ENCODE measurements at regions not wholly inside any gene's neighbourhood (a gene's known extent, or its start where the extent isn't known, plus 50 kb on each side); places are given as distances from the start of the nearest gene placed in this dataset.
"Not testable (repeated sequence)": the region's sequence is repeated elsewhere in the genome, so short reads cannot be mapped to it uniquely, and the experiment has no call there.

DNA sequence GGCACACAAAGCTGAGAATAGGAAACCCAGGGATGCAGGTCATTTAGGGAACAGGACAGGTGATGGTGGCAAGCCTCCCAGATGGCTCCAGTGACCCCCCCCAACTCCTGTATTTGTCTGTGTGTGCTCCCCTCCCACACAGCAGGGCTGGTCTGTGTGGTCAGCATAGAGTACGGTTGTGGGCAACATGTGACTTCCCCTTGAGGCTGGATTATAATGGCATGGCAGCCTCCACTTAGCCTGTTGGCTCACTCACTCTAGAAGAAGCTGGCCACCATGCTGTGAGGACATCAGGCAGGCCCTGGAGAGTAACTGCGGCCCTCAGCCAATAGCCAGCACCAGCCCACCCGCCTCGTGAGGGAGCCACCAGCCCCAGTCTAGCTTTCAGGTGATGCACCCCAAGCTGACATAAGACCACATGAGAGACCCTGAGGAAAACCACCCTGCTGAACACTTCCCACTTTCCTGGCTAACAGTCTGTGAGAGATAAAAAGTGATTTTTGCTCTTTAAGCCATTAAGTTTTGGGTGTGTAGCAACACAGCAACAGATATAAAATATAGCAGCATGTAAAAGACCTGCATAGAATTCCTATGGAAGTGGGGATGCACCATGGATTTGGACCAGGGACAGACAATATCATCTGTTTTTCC lies 151.3 kb downstream of the LAT start:
- DNase-seq (ENCODE audit: low read depth in 1 of 2, low spot score in 1 of 2), result not testable (repeated sequence)

DNA sequence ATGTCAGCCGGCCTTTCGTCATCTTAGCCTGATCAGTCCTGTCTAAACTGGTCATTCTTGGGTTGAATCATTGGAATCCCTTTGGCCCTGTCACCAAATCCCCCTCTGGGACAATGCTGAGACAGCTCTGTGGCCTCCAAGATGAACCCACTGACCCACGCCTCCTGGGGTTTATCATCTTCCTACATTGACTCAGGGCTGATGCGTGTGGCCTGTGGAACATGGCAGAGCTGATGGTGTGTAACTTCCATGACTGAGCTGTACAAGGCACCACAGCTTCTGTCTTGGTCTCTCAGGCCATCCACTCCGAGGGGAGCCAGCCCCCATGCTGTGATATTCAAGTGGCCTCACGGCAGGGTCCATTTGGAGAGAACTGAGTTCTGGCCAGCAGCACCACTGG lies 150.2 kb downstream of the LAT start:
- not testable (repeated sequence) for DNase-seq (ENCODE audit: low read depth in 1 of 2, low spot score in 1 of 2)

DNA sequence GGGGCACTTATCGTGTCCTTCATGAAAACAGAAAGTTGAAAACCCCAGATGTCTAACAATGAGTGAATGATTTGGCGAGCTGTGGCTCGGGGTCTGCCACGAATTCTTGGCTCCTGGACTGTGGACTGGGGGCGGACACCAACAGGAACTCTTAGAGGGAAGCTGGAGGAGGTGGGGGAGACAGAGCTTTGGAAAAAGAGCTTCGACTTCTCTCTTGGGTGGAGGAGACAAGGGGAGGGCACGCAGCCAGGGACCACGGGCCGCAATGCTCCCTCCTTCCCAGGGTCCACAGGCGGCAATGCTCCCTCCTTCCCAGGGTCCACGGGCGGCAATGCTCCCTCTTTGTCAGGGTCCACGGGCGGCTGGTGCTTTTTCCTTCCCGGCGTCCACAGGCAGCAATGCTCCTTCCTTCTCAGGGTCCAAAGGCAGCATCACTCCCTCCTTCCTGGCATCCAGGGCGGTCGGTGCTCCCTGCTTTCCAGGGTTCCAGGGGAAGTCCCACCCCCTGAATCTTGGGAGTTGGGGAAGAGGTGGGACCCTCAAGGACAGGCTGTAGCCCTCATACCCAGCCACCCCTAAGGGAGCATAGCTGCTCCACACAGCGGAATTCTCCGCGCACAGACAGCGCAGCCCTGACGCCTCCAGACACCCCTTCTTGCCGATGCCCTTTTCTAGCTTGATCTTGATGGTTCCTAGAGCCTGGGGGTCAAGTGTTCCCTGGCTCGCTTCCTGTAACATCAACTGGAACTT lies 149.0 kb downstream of the LAT start:
- DNase-seq (ENCODE audit: low read depth in 1 of 2, low spot score in 1 of 2), result not testable (repeated sequence)

DNA sequence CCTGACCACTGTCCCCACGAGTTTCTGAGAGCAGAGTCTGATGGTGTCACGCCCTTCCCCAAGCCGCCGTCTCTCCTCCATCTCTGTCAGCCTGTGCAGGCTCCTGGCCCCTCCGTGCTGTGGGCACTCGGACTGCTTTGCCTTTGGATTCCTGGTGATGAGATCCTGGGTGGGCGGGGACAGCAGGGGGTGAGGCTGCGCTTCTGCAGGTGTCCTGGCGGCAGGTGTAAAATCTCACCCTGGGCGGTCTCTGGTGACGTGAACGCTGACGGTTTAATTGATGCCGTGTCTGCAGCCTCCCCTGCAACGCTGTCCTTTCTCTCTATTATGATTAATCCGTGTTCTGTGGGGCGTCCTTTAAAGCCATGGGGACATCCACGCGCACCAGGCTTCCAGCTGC lies 148.0 kb downstream of the LAT start:
- not testable (repeated sequence) for DNase-seq (ENCODE audit: low read depth in 1 of 2, low spot score in 1 of 2)

DNA sequence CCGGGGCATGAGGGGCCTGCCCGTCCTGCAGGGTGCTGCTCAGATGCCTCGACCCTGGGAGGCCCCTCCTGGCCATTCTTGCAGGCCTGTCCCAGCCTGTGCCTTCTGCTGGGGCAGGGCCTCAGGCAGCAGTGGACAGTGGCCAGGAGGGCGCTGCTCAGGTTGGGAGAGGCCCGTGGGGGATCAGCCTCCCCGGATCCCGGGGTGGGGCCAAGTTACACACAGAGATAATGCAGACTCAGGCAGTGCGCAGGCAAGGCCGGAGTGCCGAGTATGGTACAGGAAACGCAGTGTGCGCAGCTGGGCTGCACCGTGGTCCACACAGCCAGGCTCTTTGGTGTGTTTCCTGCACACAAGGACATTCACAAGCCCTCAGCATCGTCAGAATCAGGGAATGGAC lies 147.6 kb downstream of the LAT start:
- not testable (repeated sequence) for DNase-seq (ENCODE audit: low read depth in 1 of 2, low spot score in 1 of 2)

DNA sequence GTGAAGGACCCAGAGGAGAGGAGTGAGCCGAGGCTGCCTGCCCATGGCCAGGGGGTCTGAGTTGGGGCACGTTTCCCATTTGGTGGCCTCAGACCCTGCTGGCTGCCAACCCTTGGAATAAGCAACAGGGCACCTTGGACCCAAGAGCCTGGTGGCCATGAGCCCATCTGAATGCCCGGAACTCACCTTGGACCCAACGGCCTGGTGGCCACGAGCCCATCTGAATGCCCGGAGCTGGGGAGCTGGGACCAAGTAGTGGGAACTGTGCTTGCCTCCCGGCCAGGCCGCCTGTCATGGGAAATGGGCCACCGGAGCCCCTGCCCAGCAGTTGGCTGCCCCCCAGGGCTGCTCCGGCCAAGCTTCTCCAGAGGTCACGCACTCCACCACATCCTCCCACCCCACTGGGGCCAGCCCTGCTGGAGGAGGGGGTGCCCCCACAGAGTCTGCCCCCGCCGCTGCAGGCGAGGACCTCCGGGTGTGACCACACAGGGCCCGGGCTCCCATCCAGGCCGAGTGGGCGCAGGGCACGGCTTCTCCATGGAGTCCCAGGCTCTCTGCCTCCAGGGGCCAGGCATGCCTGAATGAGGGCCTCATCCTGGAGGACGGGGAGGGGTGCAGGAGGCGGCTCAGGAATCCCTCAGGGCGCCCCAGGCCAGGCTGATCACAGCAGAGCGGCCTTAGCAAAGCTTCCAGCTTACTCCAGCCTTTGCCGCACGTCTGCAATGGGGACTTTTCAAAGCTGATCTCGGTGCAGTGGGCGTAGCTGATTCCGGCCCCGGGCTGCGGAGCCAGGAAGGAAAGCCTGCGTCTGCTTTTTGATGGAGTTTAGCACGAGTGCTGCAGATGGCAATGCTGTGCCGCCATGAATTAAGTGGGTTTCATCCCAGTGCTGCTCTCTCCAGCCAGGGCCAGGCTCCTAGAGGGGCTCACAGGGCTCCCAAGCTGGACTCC lies 146.3 kb downstream of the LAT start:
- DNase-seq (ENCODE audit: low read depth in 1 of 2, low spot score in 1 of 2), result not testable (repeated sequence)

DNA sequence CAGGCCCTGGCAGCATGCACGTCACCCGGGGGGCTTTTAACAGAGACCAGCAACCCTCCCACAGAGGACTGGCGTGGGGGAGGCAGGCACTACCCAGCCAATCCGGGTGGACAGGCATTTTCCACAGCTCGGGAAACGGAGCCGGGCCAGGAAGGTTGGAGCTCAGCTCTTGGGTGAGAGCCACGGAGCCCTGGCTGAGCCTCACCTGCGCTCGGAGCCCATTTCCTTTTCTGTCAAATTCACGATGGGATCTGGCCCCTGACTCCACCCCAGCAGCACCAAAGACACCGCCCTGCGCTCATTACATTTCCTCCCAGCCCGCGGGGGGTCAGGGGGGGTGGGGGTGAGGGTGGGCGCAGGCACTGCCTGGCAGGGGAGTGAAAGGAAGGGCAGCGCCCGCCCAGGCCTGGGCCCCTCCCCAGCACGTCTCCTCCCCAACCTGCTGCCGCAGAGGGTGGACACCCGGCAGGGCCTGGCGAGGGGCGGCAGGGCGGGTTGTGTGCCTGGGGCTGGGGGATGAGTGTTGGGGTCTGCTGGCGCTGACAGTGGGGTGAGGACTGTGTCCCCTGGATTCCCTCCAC lies 145.4 kb downstream of the LAT start:
- DNase-seq (ENCODE audit: low read depth in 1 of 2, low spot score in 1 of 2), result not testable (repeated sequence)

DNA sequence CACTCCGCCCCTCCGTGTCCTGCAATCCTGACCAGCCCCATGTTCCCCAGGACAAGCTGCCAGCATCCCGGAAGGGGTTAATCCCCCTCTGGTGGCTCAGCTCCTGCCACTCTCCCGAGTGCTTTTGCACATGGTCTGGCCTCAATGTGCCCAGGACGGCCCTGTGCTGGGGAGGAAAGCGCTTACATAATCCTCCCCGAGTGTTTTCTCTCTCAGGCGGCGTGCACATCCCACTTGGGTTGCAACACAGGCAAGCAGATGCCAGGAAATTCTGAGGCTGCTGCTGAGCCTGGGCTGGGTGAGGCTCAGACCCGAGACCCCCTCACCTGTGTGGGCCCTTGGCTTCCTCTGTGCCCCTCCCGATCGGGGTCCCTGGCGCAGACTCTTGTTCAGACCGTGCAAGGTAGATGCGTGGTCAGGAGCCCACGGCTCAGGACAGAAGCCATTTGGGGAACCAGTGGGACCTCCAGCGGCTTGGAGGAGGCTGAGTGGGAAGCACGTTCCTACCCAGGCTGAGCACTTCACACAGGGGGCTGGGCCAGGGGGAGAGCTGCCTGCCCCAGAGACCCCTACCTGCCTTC lies 144.7 kb downstream of the LAT start:
- not testable (repeated sequence) for DNase-seq (ENCODE audit: low read depth in 1 of 2, low spot score in 1 of 2)

DNA sequence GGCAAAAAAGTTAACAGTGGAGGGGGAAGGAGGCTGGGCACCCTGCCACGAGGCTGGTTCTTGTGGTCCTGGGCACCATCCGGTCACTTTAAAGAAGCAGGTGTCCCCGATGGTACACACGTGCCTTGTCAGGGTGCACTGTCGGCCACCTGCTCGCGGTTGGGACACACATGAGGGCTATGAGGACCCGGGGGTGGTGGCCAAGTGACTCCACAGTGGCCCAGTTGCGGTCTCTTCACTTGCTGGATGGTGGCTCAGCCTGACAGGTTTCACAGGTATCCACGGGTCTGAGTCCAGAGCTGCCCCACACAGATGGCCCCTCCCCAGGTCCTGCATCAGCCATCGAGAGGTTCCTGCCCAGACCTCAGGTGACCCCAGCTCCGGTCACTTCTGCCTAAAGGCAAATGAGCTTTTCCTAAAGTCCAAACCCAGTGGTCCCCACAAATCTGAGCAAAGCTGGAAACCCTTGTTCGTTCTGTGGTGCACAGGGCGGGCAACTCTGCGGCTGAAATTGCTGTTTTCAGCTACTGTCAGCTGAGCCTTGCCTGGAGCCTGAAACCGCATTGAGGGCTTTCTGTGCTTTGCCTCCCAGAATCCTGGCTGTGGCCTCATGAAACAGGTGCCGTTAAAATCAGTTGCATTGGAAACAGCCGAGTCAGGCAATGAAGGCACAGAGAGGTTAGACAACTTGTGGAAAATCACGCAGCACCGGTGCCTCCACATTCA lies 144.0 kb downstream of the LAT start:
- not testable (repeated sequence) for DNase-seq (ENCODE audit: low read depth in 1 of 2, low spot score in 1 of 2)

DNA sequence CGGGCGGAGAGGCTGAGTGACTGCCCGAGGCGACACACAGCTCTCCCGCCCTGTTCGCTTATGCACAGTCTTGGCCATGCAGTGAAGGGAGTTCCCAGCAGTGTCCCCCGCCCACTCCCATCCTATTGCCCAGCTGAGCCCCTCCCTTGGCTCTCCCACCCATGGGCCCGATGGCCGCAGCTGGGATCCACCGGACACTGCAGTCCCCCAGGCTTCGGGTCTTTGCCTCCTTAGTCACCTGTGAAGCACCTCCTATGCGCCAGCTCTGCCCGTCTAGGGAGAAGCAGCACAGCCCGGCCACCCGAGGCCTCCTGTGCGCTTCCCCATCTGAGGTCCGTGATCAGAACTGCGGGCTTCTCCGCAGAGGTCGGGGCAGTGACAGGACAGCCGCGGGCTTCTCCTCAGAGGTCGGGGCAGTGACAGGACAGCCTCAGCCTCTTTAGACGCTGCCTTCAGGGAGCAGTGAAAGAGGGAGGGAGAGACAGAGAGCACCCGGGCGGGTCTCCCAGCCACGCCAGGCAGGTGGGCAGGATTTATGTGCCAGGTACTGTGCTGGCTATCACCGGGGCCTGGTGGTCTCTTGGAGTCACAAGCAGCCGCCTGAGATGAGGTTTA lies 143.1 kb downstream of the LAT start:
- not testable (repeated sequence) for DNase-seq (ENCODE audit: low read depth in 1 of 2, low spot score in 1 of 2)

DNA sequence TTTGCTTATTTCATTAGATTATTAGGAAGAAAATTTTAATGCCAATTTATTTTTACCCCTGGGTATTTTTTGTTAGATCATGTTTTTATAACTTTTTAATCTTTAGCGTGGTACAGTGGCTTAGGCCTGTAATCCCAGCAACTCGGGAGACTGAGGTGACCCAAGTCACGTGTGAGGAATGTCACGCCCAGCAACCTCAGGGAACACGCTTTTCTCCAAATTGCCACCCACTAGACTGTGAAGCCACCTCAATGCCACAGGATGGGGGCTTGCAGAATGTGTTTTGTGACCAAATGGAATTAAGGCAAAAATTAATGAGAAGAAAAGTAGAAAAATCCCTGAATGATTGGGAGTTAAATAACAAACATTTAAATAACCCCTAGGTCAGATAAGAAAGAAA lies 141.8 kb downstream of the LAT start:
- no peak for DNase-seq (ENCODE audit: low read depth in 1 of 2, low spot score in 1 of 2)

DNA sequence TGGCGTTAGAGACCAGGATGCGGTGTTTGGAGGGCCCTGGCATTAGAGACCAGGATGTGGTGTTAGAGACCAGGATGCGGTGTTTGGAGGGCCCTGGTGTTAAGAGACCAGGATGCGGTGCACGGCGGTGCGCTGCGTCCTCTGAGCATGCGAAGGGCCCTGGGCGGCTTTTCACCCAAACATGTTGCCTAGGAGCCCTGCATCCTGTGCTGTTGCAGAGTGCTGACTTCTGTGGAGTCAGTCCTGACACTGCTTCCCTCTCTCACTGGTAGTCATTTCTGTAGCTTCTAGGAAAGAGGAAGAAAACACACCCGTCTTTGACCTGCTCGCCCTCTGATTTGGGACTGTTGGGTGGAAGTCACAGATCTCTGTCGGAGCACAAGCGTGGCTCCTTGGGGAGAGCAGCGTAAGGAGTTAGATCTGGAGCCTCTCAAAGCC lies 141.2 kb downstream of the LAT start:
- DNase-seq (ENCODE audit: low read depth in 1 of 2, low spot score in 1 of 2), result no peak

DNA sequence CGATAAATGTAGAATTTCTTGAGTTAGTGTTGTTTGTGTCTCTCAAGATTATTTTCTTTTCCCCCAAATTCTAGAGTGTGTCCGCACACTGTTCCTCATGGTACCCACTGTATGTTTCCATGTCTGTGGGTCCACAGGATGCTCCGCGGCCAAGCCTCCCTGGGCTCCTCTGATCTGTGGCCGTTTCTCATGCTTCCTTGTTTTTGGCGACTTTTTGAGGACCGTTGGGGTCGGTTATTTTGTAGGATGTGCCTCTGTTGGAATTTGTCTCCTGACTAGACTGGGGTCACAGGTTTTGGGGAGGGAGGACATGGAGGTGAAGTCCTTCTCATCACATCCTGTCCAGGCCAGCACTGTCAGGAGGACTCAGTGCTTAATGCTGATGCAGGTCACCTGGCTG lies 140.0 kb downstream of the LAT start:
- DNase-seq (ENCODE audit: low read depth in 1 of 2, low spot score in 1 of 2), result no peak

DNA sequence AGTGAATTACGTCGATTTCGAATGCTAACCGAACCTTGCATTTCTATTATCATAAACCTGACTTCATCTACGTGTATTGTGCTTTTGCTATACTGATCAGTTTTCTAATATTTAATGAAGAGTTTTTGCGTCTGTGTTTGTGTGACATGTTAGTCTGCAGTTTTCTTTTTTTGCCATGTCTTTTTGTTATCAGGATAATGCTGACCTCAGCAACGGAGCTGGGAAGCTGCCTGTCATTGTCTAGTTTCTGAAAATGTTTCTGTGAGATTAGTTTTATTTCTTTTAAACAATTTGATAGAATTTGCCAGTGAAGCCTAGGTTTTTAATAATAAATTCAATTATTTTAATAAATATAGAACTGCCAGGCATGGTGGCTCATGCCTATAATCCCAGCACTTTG lies 139.3 kb downstream of the LAT start:
- not testable (repeated sequence) for DNase-seq (ENCODE audit: low read depth in 1 of 2, low spot score in 1 of 2)

DNA sequence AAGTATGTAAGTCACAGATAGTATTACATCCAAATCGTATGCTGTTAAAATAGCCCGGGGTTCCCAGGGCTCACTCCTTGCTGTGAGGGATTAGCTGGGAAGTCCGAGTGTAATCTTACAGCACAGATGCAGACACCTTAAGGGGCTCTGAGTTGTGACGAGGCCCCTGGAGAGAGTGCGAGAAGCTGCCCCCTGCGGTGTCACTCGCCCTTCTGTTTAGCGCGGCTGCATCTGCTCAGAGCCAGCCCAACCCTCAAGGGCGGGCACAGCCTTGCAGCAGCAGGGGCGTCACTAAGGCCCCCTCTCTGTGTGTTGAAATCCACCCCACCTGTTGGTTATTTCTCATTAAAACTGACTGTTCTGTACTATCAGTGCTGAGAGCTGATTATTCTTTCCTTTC lies 135.8 kb downstream of the LAT start:
- DNase-seq (ENCODE audit: low read depth in 1 of 2, low spot score in 1 of 2), result not testable (repeated sequence)

DNA sequence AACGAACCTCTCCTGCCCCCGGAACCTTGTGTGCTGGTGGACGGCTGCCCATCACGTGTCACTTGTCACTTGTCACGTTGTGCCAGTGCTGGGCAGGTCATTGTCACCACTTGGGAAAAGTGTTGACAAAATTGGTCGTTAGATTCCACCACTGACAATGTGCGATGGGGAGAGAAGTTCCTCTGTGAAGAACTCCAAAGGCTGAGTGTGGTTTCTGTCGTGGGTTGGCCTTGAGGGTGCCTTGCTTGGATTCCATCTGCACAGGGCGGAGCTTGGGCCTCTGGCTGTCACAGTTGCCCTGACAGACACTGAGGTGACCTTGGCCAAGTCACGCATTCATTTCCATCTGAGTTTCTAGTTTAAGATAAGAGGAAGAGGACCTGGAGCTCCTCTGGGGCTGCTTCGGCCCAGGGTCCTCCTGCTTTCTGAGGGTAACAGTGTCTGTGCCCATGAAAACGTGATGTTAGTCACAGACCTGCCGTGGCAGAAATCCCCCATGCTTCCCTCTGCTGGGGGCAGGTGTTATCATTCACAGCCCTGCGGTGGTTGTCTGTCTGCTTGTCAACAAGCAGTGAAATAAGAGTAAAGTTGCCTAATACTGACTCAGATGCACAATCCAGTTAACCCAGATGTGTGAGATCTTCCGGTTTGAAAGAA lies 133.6 kb downstream of the LAT start:
- not testable (repeated sequence) for DNase-seq (ENCODE audit: low read depth in 1 of 2, low spot score in 1 of 2)

DNA sequence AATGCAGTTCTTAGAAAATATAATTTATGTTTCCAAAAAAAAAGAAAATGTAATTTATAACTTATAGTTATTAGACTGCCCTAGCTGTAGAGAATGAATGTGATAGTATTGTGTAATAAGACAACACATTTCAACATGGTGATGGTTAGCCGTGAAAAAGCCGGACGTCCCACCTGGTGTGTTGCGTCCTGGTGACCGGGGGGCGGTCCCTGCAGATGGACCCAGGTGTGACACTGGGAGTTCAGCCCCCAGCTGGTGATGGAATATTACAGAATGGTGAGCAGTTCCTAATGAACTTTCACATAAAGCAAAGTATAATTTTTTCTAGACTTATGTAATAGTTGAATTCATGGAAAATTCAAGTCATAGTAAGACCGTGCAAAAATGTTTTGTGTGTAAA lies 132.8 kb downstream of the LAT start:
- no peak for DNase-seq (ENCODE audit: low read depth in 1 of 2, low spot score in 1 of 2)

DNA sequence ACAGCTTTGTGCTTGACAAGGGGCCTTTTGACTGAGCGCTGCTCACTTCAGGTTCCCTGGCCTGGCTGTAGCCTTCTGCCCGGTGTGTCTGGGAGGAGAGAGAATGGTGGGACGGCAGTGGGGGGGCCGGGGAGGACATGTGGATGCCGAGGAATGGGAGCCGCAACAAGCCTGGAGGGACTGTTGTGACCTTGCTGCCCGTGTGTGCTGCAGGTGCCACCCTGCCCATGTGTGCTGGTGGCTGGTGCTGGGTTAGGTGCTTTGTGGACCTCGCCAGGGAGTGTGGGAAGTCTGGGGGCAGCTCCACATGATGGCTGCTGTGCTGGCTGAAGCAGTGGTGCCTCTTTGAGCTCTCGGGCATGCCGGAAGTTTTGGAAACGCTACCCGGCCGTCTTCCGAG lies 132.1 kb downstream of the LAT start:
- DNase-seq (ENCODE audit: low read depth in 1 of 2, low spot score in 1 of 2), result no peak

DNA sequence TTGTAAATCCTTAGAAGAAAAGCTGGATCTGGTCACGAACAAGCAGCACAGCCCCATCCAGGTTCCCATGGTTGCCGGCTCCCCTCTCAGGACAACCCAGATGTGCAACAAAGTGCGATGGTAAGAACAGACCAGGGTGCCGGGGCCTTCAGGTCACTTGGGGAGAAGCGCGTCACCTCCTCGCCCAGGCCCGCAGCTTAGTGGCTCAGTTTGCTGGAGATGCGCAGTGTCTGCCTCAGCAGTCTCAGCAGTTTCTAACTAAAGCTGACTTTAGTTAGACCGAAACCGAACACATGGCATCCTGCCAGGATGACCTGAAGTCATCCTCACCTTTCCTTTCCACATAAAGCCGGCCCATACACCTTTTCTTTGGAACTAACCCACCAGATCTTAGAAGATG lies 131.4 kb downstream of the LAT start:
- DNase-seq (ENCODE audit: low read depth in 1 of 2, low spot score in 1 of 2), result not testable (repeated sequence)

All from stimulated activated CD4-positive, alpha-beta T cell treated with anti-CD3 and anti-CD28 coated beads, Interleukin-15, amount 100 ng/mL, for 1 hour (primary cell).